A549 (cell line): ENCODE measurements at regions not wholly inside any gene's neighbourhood (a gene's known extent, or its start where the extent isn't known, plus 50 kb on each side); places are given as distances from the start of the nearest gene placed in this dataset.

ENCODE experiments used
- ATAC-seq, 2 experiments: fragments of 200-7000 bp in 1 of 2; fragments of >200 bp in 1 of 2; cut with Nextera tagmentation in 1 of 2; cut with Tn5 transposase in 1 of 2; 3 replicates each; pipeline versions ENCODE4 v1.8.0 to v1.9.1; 2018 to 2020; ENCODE audit warnings: mild to moderate bottlenecking in 1 of 2, moderate library complexity in 1 of 2
- CTCF ChIA-PET: fragments of 300-600 bp; sonication (Branson Sonifier 250); formaldehyde crosslinking; extraction: SDS; loops from one replicate; lab custom pipeline; 2021; ENCODE audit warnings: antibody characterized with exemption, inconsistent platforms; lab: Yijun Ruan, JAX
- POLR2A ChIA-PET: fragments of 350-600 bp; formaldehyde crosslinking; extraction: SDS; loops from one replicate; lab custom pipeline; 2021; ENCODE audit warnings: antibody characterized with exemption, inconsistent platforms; lab: Yijun Ruan, JAX
- DNase-seq, 2 experiments: peaks; one replicate each; pipeline versions ENCODE4 v3.0.0 to v3.0.0-alpha.2; 2011 to 2016; ENCODE audit warnings: low read depth in 1 of 2, low spot score in 1 of 2
- FAIRE-seq: peaks from 2 replicates; lab custom pipeline; 2011; peaks lifted over from hg19 to GRCh38; lab: Jason Lieb, UNC
- H3K27ac ChIP-seq, 2 experiments: fragments of >200 bp; sonication (Bioruptor Twin); formaldehyde crosslinking; 3 replicates each; pipeline ENCODE4 v1.5.1; 2016 to 2017
- H3K4me1 ChIP-seq: fragments of >200 bp; sonication (Bioruptor Twin); formaldehyde crosslinking; 3 replicates; pipeline ENCODE4 v1.6.1; 2016
- H3K4me2 ChIP-seq: fragments of >200 bp; sonication (Bioruptor Twin); formaldehyde crosslinking; 3 replicates; pipeline ENCODE4 v1.6.1; 2016
- H3K4me3 ChIP-seq: fragments of >200 bp; sonication (Bioruptor Twin); formaldehyde crosslinking; 3 replicates; pipeline ENCODE4 v1.5.1; 2016
- H3K9me3 ChIP-seq: fragments of >200 bp; sonication (Bioruptor Twin); formaldehyde crosslinking; 3 replicates; pipeline ENCODE4 v1.6.1; 2016
- BCL3 ChIP-seq: fragments of >200 bp; sonication (Bioruptor Twin); formaldehyde crosslinking; IDR thresholded peaks from 3 replicates; pipeline ENCODE4 v1.6.1; 2016
- CBX8 ChIP-seq: fragments of 200-600 bp; sonication (generic); IDR thresholded peaks from 2 replicates; pipeline ENCODE4 v1.6.1; 2016
- CHD2 ChIP-seq: fragments of 150-350 bp; IDR thresholded peaks from 2 replicates; pipeline ENCODE4 v1.6.1; 2014; ENCODE audit warnings: low read length; ENCODE audit not compliant: partially characterized antibody
- E2F6 ChIP-seq: IDR thresholded peaks from 2 replicates; pipeline ENCODE4 v1.6.1; 2012; ENCODE audit warnings: low read depth, borderline replicate concordance
- EHF ChIP-seq: fragments of 250-450 bp; sonication (Bioruptor Pico); IDR thresholded peaks from 2 replicates; pipeline ENCODE4 v1.5.0; 2020; ENCODE audit warnings: mild to moderate bottlenecking
- EP300 ChIP-seq, 2 experiments: fragments of >200 bp; sonication (Bioruptor Twin); formaldehyde crosslinking; IDR thresholded peaks; 2 replicates in 1 of 2; 3 replicates in 1 of 2; pipeline ENCODE4 v1.6.1; 2016 to 2017
- ESRRA ChIP-seq: fragments of 150-350 bp; IDR thresholded peaks from 2 replicates; pipeline ENCODE4 v1.6.1; 2014; ENCODE audit warnings: mild to moderate bottlenecking, low read length, borderline replicate concordance
- FOSB ChIP-seq: fragments of 250-450 bp; sonication (Bioruptor Pico); IDR thresholded peaks from 2 replicates; pipeline ENCODE4 v1.5.0; 2020; ENCODE audit warnings: mild to moderate bottlenecking, moderate library complexity
- FOSL2 ChIP-seq, 2 experiments: fragments of 450-650 bp in 1 of 2; fragments of >200 bp in 1 of 2; sonication (Bioruptor Twin) in 1 of 2; formaldehyde crosslinking; IDR thresholded peaks; 2 replicates each; pipeline versions ENCODE4 v1.5.0 to v1.6.1; 2016 to 2020; ENCODE audit warnings: mild to moderate bottlenecking in 1 of 2, moderate library complexity in 1 of 2
- GATA3 ChIP-seq: IDR thresholded peaks from 2 replicates; pipeline ENCODE4 v1.6.1; 2012; ENCODE audit warnings: borderline replicate concordance
- HES2 ChIP-seq: fragments of >200 bp; sonication (Bioruptor Twin); formaldehyde crosslinking; IDR thresholded peaks from 2 replicates; pipeline ENCODE4 v1.6.1; 2016
- HOXA7 ChIP-seq: fragments of 250-450 bp; sonication (Bioruptor Pico); IDR thresholded peaks from 2 replicates; pipeline ENCODE4 v1.5.0; 2020; ENCODE audit warnings: mild to moderate bottlenecking, moderate library complexity
- HOXB13 ChIP-seq: fragments of 250-450 bp; sonication (Bioruptor Pico); IDR thresholded peaks from 2 replicates; pipeline ENCODE4 v1.5.0; 2020; ENCODE audit warnings: low read depth, mild to moderate bottlenecking, moderate library complexity
- HOXB5 ChIP-seq: fragments of 250-450 bp; sonication (Bioruptor Pico); IDR thresholded peaks from 2 replicates; pipeline ENCODE4 v1.5.0; 2020; ENCODE audit warnings: mild to moderate bottlenecking, moderate library complexity
- JUN ChIP-seq, 2 experiments: fragments of >200 bp; sonication (Bioruptor Twin); formaldehyde crosslinking; IDR thresholded peaks; 2 replicates in 1 of 2; 3 replicates in 1 of 2; pipeline ENCODE4 v1.6.1; 2016 to 2017
- KDM5A ChIP-seq: fragments of 200-600 bp; sonication (generic); IDR thresholded peaks from 2 replicates; pipeline ENCODE4 v1.6.1; 2016; ENCODE audit warnings: antibody characterized with exemption, mild to moderate bottlenecking
- MAX ChIP-seq: IDR thresholded peaks from 2 replicates; pipeline ENCODE4 v1.6.1; 2012
- MYC ChIP-seq: IDR thresholded peaks from 2 replicates; pipeline ENCODE4 v1.6.1; 2012; ENCODE audit warnings: mild to moderate bottlenecking, inconsistent platforms, low read length, improper control_type of control experiment, borderline replicate concordance
- NFE2L2 ChIP-seq: fragments of 150-350 bp; conservative IDR thresholded peaks from 2 replicates; pipeline ENCODE4 v1.6.1; 2014; ENCODE audit warnings: low read length
- NPAS2 ChIP-seq: fragments of 250-450 bp; sonication (Bioruptor Pico); IDR thresholded peaks from 2 replicates; pipeline ENCODE4 v1.8.0; 2022; ENCODE audit warnings: mild to moderate bottlenecking, moderate library complexity, borderline replicate concordance
- PBX3 ChIP-seq: IDR thresholded peaks from 2 replicates; pipeline ENCODE4 v1.6.1; 2012
- PHF8 ChIP-seq: fragments of 200-600 bp; sonication (generic); IDR thresholded peaks from 2 replicates; pipeline ENCODE4 v1.6.1; 2016; ENCODE audit warnings: low read depth, mild to moderate bottlenecking, antibody characterized with exemption, moderate library complexity, borderline replicate concordance
- REST ChIP-seq: fragments of 200-600 bp; sonication (generic); IDR thresholded peaks from 2 replicates; pipeline ENCODE4 v1.6.1; 2016; ENCODE audit warnings: antibody characterized with exemption, mild to moderate bottlenecking, moderate library complexity
- RFX5 ChIP-seq: fragments of 450-650 bp; IDR thresholded peaks from 2 replicates; pipeline ENCODE4 v1.7.1; 2014; ENCODE audit warnings: antibody characterized with exemption, mild to moderate bottlenecking, moderate library complexity
- TFCP2L1 ChIP-seq: fragments of 250-450 bp; sonication (Bioruptor Pico); IDR thresholded peaks from 2 replicates; pipeline ENCODE4 v1.5.0; 2021; ENCODE audit warnings: mild to moderate bottlenecking
- USF2 ChIP-seq: fragments of 450-650 bp; IDR thresholded peaks from 2 replicates; pipeline ENCODE4 v1.6.1; 2014; ENCODE audit warnings: antibody characterized with exemption
- ZFP36 ChIP-seq: fragments of 450-650 bp; IDR thresholded peaks from 2 replicates; pipeline ENCODE4 v1.6.1; 2014; ENCODE audit warnings: borderline replicate concordance; ENCODE audit not compliant: partially characterized antibody
- WGBS: methylation state at CpG from one replicate; pipeline ENCODE4 v1.1.6; 2017; ENCODE audit errors: missing lambda C conversion rate; 5-methylcytosine and 5-hydroxymethylcytosine counted together

- CTCF ChIA-PET, result no interaction called here
- no peak for TF ChIP-seq NPAS2 (CRISPR knock-in tag)
- no peak for TF ChIP-seq NFE2L2
- no peak for TF ChIP-seq CBX8
- TF ChIP-seq ZFP36, result no peak
- TF ChIP-seq JUN (IDR thresholded peaks at IDR 0.05), result no peak
- TF ChIP-seq MAX, result no peak
- no peak for TF ChIP-seq FOSL2 (IDR thresholded peaks at IDR 0.05)
- TF ChIP-seq FOSL2 (CRISPR knock-in tag; IDR thresholded peaks at IDR 0.05), result no peak
- no peak for TF ChIP-seq PBX3
- TF ChIP-seq ESRRA, result no peak
- TF ChIP-seq KDM5A, result no peak
- TF ChIP-seq HES2, result no peak
- DNase-seq, result no peak
- Histone ChIP-seq H3K27ac (no peak overlapping the region), H3K9me3 (no peaks in the 10 kb centered on the region), H3K4me1 (no peaks in the 10 kb centered on the region), H3K4me2 (no peak overlapping the region), H3K4me3 (no peak overlapping the region)
- WGBS, result 57% methylated on average over 12 of the region's 12 CpGs
- POLR2A ChIA-PET, result no interaction called here
- FAIRE-seq, result no peak
- ATAC-seq, result no peak; a peak in 1 of 6 replicates
These were observed 73.2 kb downstream of the MTNR1A start for GRCh38 chr4:186481998-186482790.

- TF ChIP-seq EP300 (IDR thresholded peaks at IDR 0.05) (no peak), EHF (CRISPR knock-in tag) (no peak), HOXA7 (CRISPR knock-in tag) (no peak), BCL3 (no peak), TFCP2L1 (CRISPR knock-in tag) (no peak), FOSL2 (IDR thresholded peaks at IDR 0.05) (no peak), FOSL2 (CRISPR knock-in tag; IDR thresholded peaks at IDR 0.05) (no peak)
- FAIRE-seq (no peak), DNase-seq (no peak), ATAC-seq (no peak)
- WGBS, result 72% methylated on average over 1 of the region's 1 CpG
- no peaks in the 10 kb centered on the region for H3K4me1 ChIP-seq
- ChIA-PET CTCF (no interaction called here), POLR2A (no interaction called here)
- no peak overlapping the region for H3K4me2 ChIP-seq
- H3K9me3 ChIP-seq, result no peaks in the 10 kb centered on the region
- H3K27ac ChIP-seq, result no peak overlapping the region
- H3K4me3 ChIP-seq, result no peak overlapping the region
These were observed 80.2 kb downstream of the MTNR1A start for GRCh38 chr4:186475202-186475601.

- FAIRE-seq (no peak), ATAC-seq (no peak)
- H3K4me1 ChIP-seq, result no peaks in the 10 kb centered on the region
- no peak for TF ChIP-seq CHD2
- no peak for TF ChIP-seq USF2
- no peak for TF ChIP-seq HOXB13 (CRISPR knock-in tag)
- TF ChIP-seq REST, result no peak
- no peak for TF ChIP-seq HOXB5 (CRISPR knock-in tag)
- TF ChIP-seq PHF8, result no peak
- no peak for TF ChIP-seq RFX5
- no peak for TF ChIP-seq E2F6
- no peak for TF ChIP-seq GATA3
- TF ChIP-seq FOSB (CRISPR knock-in tag), result no peak
- TF ChIP-seq MYC, result no peak
These were observed 81.4 kb downstream of the MTNR1A start for GRCh38 chr4:186473933-186474332.

More at GRCh38 chr4:186473933-186474332, 81.4 kb downstream of the MTNR1A start:
- ChIA-PET POLR2A (no interaction called here), CTCF (interaction anchor here (0.8 to 1.6 kb wide), 8 partner anchors 10 to 119 kb away, joined by 3 to 5 read pairs (median 4); no protein-coding TSS in a partner anchor)
- DNase-seq, result no peak
- Histone ChIP-seq H3K4me3 (no peak overlapping the region), H3K4me2 (no peak overlapping the region), H3K9me3 (no peaks in the 10 kb centered on the region), H3K27ac (no peak overlapping the region)
- WGBS, result 59% methylated on average over 6 of the region's 6 CpGs
